Adipocyte (in vitro differentiated cells): ENCODE measurements at regions not wholly inside any gene's neighbourhood (a gene's known extent, or its start where the extent isn't known, plus 50 kb on each side); places are given as distances from the start of the nearest gene placed in this dataset.

ENCODE experiments used
- DNase-seq: peaks from one replicate; pipeline ENCODE4 v3.0.0-alpha.2; 2015; ENCODE audit warnings: low read depth
- H3K27me3 ChIP-seq: replicated peaks from 2 replicates; pipeline ENCODE4 v1.7.0; 2013; ENCODE audit warnings: mild to moderate bottlenecking, low read length, moderate library complexity; ENCODE audit not compliant: control insufficient read depth, insufficient read depth
- H3K36me3 ChIP-seq: 2 replicates; pipeline ENCODE4 v1.7.0; 2013; ENCODE audit warnings: low read length, mild to moderate bottlenecking, moderate library complexity; ENCODE audit not compliant: control insufficient read depth, insufficient read depth, severe bottlenecking
- H3K4me1 ChIP-seq: 2 replicates; pipeline ENCODE4 v1.7.0; 2013; ENCODE audit warnings: mild to moderate bottlenecking, low read length, moderate library complexity; ENCODE audit not compliant: control insufficient read depth, insufficient read depth
- H3K4me3 ChIP-seq: 2 replicates; pipeline ENCODE4 v1.7.0; 2013; ENCODE audit warnings: mild to moderate bottlenecking, low read length, moderate library complexity
- H3K9ac ChIP-seq: 2 replicates; pipeline ENCODE4 v1.7.0; 2013; ENCODE audit warnings: mild to moderate bottlenecking, low read length, moderate library complexity
- H3K9me3 ChIP-seq: 2 replicates; pipeline ENCODE4 v1.7.0; 2013; ENCODE audit warnings: mild to moderate bottlenecking, low read length, moderate library complexity; ENCODE audit not compliant: control insufficient read depth

DNA sequence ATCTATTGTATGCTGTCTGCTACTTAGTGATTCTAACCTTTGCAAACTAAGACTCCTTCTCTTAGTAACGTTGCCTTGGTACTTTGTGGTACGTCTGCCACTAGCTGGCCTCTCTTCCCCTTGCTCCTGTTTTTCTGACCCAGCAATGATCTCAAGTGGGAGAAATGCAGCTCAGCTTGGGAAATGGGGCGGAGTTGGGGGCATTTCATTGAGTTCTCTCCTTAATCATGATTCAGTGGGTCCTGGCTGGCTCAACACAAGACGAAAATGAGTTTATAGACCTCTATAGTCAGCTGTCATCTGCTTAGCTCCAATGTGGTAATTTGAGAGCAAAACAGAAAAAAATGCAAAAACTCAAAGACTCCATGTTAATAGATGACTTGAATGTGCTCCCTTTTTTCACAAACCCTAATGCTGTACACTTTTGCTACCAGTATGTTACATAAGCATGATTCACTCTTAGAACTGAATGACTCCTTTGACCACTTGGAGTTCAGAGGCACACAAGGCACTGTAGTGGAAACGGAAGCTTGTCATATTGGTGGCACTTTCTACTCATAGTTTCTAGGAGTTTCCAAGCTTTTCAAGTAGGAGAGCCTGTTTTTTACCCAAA, 55.3 kb upstream of the SOX4 start:
- peak; percentile 9 for DNase-seq
- no peaks in the 10 kb centered on the region for H3K36me3 ChIP-seq
- no peaks in the 10 kb centered on the region for H3K9me3 ChIP-seq
- H3K27me3 ChIP-seq = no peaks in the 10 kb centered on the region
- no peak overlapping the region for H3K4me3 ChIP-seq
- H3K9ac ChIP-seq = no peak overlapping the region
- peaks cover 13% of the 10 kb centered on the region for H3K4me1 ChIP-seq

DNA sequence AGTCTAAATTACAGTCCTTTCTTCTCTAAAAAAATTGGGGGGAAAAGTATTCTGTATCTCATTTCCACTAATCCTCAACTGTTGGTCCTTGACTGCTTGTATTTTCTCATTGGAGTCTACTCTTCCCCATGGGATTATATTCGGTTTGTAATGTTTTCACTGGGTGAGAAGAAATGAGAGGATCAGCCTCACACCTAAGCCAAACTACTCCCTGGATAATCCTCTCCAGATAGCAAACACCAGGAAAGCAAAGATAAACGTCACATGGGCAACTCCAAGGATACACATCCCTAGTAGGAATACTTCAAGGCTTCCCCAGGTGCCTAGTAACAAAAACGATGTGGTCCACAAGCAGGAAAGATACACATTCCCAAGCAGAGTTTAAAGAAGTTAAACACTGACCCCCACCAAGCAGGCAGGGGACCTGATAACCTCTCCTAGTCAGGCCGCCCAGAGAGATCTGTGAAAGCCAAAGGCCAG, 53.9 kb upstream of the SOX4 start:
- H3K9me3 ChIP-seq = no peaks in the 10 kb centered on the region
- H3K4me1 ChIP-seq = peaks cover 13% of the 10 kb centered on the region
- H3K4me3 ChIP-seq = no peak overlapping the region
- H3K9ac ChIP-seq = no peak overlapping the region
- no peak for DNase-seq
- no peaks in the 10 kb centered on the region for H3K36me3 ChIP-seq
- H3K27me3 ChIP-seq = no peaks in the 10 kb centered on the region
